B cell (primary cell): ENCODE measurements at regions not wholly inside any gene's neighbourhood (a gene's known extent, or its start where the extent isn't known, plus 50 kb on each side); places are given as distances from the start of the nearest gene placed in this dataset.

Experiments used
- EZH2 ChIP-seq: IDR thresholded peaks from 2 replicates; pipeline ENCODE4 v1.6.1; 2012; ENCODE audit warnings: borderline replicate concordance, low read depth, mild to moderate bottlenecking, moderate library complexity, low read length; ENCODE audit not compliant: insufficient read depth, poor library complexity, severe bottlenecking
- TF ChIP-seq, protein P1 (sequence below): fragments of 200-600 bp; IDR thresholded peaks from one replicate; pipeline ENCODE4 v1.8.0; 2022; ENCODE audit warnings: antibody characterized with exemption, mild to moderate bottlenecking

DNA sequence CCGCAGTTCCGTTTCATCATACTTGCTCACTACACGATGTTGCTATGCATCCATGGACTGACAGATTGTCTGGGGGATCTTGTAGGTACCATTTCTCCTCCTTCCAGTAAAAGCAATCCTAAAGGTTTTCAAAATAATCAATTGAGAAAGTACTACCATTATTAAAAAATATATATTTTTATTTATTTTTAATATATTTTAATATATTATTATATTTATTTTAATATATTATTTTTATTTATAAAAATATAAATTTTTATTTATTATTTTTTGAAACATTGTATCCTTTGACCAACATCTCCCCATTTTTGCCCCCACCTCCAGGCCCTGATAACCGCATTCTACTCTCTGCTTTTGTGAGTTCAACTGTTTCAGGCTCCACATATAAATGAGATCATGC lies 237.6 kb upstream of the IRX4 start:
- TF ChIP-seq EZH2, result no peak
- TF ChIP-seq, protein P1, sequence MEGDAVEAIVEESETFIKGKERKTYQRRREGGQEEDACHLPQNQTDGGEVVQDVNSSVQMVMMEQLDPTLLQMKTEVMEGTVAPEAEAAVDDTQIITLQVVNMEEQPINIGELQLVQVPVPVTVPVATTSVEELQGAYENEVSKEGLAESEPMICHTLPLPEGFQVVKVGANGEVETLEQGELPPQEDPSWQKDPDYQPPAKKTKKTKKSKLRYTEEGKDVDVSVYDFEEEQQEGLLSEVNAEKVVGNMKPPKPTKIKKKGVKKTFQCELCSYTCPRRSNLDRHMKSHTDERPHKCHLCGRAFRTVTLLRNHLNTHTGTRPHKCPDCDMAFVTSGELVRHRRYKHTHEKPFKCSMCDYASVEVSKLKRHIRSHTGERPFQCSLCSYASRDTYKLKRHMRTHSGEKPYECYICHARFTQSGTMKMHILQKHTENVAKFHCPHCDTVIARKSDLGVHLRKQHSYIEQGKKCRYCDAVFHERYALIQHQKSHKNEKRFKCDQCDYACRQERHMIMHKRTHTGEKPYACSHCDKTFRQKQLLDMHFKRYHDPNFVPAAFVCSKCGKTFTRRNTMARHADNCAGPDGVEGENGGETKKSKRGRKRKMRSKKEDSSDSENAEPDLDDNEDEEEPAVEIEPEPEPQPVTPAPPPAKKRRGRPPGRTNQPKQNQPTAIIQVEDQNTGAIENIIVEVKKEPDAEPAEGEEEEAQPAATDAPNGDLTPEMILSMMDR, result no peak
